ENCODE measurements at regions not wholly inside any gene's neighbourhood (a gene's known extent, or its start where the extent isn't known, plus 50 kb on each side); places are given as distances from the start of the nearest gene placed in this dataset.
"Not testable (repeated sequence)": the region's sequence is repeated elsewhere in the genome, so short reads cannot be mapped to it uniquely, and the experiment has no call there.

DNA sequence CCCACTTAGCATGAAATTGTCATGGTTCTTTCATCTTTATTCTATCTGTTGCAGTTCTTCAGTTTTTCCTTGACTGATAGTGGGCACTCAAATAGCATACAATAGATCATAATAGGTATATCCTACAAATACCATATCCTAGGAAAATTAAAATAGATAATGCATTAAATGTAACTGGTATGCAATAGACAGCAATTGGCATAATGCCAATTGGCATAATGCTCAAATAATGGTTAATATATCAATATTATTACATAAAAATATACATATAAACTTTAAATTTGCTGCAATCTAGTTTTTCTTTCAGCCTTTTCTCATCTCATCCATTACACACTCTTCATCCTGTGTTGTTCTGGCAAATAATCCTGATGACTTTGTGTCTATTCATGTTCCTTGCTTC is 814.6 kb upstream of the TMPRSS15 start:
- no peak for DNase-seq (ENCODE audit: low read depth in 2 of 3, low spot score in 1 of 3)

DNA sequence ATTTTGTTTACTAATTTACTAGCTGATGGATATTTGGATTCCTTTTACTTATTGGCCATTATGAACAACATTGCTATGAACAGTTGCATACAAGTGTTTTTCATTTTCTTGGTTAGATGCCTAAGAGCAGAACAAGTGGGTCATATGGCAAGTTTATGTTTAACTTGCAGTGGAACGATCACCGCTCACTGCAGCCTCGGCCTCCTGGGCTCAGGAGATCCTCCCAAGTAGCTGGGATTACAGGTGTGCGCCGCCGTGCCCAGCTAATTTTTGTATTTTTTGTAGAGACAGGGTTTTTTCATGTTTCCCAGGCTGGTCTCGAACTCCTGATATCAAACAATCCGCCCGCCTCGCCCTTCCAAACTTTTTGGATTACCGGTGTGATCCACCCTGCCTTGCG is 820.5 kb upstream of the TMPRSS15 start:
- DNase-seq (ENCODE audit: low read depth in 2 of 3, low spot score in 1 of 3): no peak

DNA sequence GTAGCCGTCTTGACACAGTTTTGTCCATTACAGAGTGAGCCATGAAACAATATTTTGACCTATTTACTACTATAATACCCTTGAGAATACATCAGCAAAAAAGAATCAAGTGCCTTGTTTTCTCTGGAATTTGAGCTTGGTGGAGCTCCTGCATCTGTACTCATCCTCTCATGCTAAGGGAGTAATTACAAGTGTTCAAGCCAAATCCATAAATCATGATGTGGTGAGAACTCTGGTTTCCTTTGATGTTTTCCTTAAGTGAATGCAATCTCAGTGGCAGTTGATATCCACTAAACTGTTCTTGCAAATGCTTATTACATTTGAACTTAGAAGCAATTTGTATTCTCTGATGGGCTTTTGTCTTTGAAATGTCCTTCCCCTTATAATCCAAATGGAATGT is 824.6 kb upstream of the TMPRSS15 start:
- no peak for DNase-seq (ENCODE audit: low read depth in 2 of 3, low spot score in 1 of 3)

DNA sequence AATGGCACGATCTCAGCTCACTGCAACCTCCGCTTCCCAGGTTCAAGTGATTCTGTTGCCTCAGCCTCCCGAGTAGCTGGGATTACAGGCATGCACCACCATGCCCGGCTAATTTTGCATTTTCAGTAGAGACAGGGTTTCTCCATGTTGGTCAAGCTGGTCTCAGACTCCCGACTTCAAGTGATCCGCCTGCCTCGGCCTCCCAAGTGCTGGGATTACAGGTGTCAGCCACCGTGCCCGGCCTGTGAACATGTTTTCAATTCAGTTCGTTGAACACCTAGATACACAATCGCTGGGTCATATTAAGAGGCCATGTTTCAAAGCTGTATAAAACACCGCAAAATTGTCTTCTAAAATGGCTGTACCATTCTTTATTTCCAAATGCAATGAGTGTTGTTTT is 830.3 kb upstream of the TMPRSS15 start:
- not testable (repeated sequence) for DNase-seq (ENCODE audit: low read depth in 2 of 3, low spot score in 1 of 3)

DNA sequence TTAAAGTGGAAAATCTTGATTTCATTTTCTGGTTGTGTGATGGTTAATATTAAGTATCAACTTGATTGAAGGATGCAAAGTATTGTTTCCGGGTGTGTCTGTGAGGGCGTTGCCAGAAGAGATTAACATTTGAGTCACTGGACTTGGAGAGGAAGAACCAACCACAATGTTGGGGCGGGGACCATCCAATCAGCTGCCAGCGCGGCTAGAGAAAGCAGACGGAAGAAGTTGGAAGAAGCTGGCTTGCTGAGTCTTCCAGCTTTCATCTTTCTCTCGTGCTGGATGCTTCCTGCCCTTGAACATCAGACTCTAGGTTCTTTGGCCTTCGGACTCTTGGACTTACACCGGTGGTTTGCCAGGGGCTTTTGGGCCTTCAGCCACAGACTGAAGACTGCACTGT is 832.6 kb upstream of the TMPRSS15 start:
- no peak for DNase-seq (ENCODE audit: low read depth in 2 of 3, low spot score in 1 of 3)

DNA sequence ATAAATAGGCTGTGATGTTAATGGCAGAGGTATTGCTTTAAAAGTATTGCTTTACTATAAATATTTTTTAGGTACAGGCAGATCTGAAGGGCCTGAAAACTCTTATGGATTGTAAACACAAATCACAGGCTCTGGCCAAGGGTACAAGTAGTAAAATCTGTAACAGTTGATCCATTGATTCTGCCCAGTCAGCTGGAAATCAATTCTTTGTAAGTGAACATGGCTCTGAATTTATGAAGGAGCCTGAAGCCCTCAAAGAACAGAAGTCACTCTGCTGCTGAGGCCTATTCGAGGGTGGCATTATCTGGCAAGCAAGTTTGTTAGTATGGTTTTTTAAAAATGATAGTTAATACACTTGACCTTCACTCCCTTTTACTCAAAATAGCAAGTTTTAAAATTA is 834.0 kb upstream of the TMPRSS15 start:
- DNase-seq (ENCODE audit: low read depth in 2 of 3, low spot score in 1 of 3): no peak

DNA sequence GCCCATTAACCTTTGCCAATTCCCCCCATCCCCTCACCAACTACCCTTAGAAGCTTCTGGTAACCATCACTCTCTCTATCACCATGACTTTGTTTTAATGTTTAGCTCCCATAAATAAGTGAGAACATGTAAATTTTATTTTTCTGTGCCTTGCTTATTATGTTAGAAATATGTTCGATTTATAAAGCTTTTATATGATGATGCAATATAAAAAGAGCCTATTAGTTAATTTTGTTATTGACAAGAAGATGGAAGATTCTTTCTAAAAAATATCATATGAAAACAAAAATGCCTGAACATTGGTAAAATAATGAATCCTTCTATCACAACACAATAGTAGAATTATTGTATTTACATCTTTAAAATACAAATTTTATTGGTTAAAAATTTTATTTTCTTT is 836.1 kb upstream of the TMPRSS15 start:
- no peak for DNase-seq (ENCODE audit: low read depth in 2 of 3, low spot score in 1 of 3)

DNA sequence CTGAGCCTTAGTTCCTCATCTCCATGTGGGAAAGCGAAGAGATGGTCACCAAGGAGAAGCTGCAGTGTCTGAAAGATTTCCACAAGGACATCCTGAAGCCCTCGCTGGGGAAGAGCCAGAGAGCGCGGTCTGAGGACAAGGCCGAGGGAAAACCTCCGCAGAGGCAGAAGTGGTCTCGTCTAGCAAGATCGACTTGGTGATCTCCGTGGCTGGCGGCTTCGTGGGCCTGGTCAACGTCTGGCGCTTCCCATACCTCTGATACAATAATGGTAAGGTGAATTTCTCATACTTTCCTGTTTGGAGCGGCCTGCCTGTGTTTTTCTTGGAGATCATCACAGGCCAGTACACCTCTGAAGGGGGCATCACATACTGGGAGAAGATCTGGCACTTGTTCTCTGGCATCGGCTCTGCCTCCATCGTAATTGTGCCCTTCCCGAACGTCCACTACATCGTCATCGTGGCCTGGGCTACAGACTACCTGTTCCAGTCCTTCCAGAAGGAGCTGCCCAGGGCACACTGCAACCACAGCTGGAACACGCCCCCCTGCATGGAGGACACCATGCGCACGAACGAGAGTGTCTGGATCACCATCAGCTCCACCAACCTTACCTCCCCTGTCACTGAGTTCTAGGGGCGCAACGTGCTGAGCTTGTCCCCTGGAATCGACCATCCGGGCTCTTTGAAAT is 841.1 kb upstream of the TMPRSS15 start:
- no peak for DNase-seq (ENCODE audit: low read depth in 2 of 3, low spot score in 1 of 3)

DNA sequence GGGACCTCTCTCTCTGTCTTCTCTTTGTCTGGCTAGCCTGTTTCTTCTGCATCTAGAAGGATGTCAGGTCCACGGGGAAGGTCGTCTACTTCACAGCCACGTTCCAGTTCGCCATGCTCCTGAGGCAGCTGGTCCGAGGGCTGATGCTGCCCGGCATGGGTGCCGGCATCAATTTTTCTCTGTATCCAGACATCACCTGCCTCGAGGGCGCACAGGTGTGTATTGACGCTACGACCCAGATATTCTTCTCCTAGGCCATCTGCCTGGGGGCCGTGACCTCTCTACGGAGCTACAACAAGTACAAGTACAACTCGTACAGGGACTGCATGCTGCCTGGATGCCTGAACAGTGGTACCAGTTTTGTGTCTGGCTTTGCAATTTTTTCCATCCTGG is 841.6 kb upstream of the TMPRSS15 start:
- no peak for DNase-seq (ENCODE audit: low read depth in 2 of 3, low spot score in 1 of 3)

DNA sequence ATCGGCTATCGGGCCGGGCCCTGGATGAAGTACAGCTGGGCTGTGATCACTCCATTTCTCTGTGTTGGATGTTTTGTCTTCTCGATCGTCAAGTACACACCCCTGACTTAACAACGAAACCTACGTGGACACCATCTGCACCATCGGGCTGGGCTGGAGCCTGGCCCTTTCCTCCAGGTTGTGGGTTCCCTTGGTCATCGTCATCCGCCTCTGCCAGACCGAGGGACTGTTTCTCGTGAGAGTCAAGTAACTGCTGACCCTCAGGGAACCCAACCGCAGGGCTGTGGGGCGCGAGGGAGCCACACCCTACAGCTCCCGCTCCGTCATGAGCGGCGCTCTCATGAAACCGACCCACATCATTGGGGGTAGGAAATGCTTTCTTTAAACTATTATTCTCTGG is 842.4 kb upstream of the TMPRSS15 start:
- no peak for DNase-seq (ENCODE audit: low read depth in 2 of 3, low spot score in 1 of 3)

DNA sequence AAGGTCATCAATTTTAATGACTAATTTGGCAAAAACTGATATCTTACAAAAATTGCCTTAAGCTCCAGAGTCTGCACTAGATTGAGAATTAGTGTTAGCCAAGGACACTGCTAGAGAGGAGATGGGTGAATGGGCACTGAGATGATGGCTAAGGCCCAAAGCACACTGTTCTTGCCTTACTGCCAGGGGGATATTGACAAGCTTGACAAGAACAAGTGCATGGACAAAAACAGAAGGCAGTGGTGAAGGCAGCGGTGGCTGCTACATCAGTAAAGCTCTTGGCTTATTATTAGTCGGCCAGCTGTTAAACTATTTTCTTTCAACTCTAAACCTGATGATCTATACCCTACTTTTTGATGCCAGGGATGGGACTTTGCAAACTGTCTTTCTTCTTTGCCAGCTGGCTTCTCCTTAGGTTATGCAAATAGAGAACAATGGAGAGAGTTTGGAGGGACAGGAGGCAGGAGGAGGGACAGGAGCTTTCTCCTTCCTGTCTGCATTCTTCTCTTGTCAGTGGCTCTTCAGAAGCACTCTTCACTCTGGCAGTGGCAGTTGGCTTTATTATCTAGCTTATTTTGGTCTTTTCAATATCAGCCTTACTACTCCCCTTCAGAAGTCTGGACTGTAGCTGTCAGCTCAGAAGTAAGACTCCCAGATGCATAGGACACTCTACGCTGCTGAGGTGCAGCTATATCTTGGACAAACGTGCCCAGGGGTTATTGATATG is 853.5 kb upstream of the TMPRSS15 start:
- no peak for DNase-seq (ENCODE audit: low read depth in 2 of 3, low spot score in 1 of 3)

DNA sequence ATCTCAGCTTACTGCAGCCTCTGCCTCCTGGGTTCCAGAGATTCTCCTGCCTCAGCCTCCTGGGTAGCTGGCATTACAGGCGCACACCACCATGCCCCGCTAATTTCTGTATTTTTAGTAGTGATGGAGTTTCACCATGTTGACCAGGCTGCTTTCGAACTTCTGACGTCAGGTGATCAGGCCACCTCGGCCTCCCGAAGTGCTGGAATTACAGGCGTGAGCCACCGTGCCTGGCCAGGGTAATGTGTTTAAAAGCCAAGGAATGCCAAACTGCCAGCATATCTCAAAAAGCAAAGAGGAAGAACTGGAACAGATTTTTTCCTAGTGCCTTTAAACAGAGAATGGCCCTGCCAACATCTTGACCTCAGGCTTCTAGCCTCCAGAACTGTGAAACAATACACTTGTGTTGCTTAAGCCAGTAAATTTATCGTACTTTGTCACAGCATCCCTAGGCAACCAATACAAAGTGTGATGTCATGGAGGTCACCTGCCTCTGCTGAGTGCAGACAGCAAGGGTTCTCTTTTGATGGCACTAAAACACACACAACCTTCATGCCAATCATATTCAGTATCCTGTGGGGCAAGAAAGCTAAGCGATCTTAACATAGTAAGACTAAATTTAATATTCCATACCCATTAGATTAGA is 858.3 kb upstream of the TMPRSS15 start:
- DNase-seq (ENCODE audit: low read depth in 2 of 3, low spot score in 1 of 3): no peak

DNA sequence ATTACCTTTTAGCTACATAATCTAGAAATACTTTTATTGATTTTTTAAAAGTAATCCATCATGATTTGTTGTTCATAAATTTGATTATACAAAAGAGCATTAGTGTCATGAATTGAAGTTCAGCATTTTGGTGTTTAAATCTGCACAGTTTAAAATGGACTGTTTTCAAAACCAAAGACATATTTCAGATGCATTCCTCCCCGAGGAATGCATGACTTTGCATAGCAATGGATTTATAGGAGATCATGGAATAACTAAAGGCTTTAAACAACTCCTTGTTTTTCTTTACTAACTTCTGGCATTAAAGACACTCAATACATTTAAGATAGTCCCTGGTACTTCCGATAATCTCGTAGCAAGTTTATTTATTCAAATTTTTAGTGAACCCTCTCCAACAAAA is 863.1 kb upstream of the TMPRSS15 start:
- DNase-seq (ENCODE audit: low read depth in 2 of 3, low spot score in 1 of 3): no peak

DNA sequence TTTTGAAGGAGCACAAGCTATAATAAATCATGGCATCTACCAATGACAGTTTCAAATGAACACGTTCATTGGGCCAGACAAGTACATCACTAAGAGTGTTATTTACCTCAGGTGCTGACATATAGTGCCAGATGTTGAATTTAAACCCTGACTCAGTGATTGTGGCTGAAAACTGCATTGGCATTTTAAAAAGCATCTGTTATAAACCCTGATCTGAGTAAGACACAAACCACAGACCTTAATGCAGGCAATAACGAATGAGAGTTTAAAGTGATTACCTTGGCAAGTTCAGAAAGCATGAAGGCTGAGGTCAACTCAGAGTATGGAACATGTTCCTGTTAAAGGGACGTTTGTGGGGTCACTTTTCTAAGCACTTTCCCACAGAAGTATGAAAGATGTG is 865.1 kb upstream of the TMPRSS15 start:
- DNase-seq (ENCODE audit: low read depth in 2 of 3, low spot score in 1 of 3): no peak

DNA sequence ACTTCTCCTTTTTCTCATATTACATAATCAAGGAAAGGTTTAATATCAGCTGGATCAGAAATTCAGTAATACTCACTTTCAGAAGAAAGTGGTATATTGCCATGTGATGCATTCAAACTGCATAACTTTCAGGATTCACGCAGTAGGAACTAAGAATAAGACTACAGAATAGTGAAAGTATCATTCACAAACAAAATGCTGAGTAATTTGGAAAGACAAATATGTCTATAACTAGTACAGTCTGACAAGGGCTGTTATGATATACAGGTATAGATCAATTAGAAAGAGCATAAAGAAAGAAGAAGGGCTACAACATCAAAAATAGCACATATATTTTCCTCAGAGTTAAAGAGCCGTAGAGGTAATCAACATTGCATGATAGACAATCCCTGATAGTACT is 871.5 kb upstream of the TMPRSS15 start:
- DNase-seq (ENCODE audit: low read depth in 2 of 3, low spot score in 1 of 3): no peak

DNA sequence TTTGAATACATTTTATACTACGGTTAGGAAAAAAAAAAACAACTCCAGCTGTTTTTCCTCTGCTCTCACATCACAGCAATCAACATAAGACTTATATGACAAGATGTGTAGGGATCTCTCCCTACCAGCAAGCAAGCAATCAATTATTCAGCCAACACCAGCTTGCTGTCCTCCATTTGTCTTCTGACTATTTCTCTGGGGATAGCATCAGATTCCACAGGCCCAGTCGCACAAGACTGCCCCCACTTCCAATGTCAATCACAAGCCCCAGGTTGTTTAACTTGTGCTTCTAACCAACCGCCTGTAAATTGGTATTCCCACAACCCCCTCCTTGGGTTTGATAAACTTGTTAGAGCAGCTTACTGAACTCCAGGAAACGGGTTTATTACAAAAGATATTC is 873.1 kb upstream of the TMPRSS15 start:
- no peak for DNase-seq (ENCODE audit: low read depth in 2 of 3, low spot score in 1 of 3)

DNA sequence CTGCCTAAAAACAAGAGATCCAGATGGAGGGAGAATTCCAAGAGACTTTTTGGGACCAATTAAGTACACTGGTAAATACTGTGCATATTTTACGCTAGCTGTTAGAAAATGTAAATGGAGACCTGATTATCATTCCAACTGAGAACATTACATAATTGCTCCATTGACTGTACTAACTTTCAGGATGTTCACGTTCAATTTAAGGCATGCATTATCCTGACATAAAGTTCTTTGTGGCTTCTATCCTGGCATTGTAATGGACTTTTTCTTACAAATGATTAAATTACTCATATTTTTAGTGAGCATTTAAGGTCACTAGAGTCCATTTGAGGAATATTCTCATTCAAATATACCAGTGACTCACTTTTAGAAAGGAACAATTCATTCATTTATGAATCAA is 883.3 kb upstream of the TMPRSS15 start:
- DNase-seq (ENCODE audit: low read depth in 2 of 3, low spot score in 1 of 3): no peak

DNA sequence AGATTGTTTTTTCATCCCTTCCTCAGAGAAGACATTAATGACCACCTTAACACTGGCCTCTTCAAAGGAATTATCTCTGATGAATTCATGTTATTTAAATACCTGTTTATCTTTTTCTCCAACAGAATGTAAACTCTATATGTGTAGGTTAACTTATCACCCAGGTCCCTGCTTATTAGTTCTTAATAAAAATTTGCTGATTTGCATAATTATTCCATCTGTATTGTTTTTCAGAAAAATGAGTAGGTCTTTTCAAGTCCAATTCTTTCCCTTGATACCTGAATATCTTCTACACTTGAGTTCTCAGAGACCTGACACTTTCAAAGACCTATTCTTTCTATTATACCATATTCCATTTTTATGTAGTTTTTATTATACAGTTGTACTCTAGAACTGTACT is 886.7 kb upstream of the TMPRSS15 start:
- DNase-seq (ENCODE audit: low read depth in 2 of 3, low spot score in 1 of 3): no peak

DNA sequence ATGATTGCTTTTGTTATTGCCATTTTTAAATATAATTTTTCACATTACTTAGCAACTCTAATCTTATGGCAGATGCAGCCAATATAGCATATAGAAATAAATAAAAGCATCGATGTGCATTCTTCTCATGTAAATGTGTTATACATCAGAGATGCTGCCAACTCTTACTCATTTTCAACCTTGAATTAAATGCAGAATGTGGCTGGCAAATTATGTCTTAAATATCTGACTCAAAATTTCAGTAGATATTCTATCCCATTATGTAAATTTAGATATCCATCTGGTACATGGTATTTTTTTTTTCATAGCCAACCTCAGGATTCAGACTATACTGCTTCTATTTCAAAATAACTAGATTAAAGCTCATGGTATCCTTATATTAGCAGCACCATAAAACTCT is 916.7 kb upstream of the TMPRSS15 start:
- no peak for DNase-seq (ENCODE audit: low read depth in 2 of 3, low spot score in 1 of 3)

DNA sequence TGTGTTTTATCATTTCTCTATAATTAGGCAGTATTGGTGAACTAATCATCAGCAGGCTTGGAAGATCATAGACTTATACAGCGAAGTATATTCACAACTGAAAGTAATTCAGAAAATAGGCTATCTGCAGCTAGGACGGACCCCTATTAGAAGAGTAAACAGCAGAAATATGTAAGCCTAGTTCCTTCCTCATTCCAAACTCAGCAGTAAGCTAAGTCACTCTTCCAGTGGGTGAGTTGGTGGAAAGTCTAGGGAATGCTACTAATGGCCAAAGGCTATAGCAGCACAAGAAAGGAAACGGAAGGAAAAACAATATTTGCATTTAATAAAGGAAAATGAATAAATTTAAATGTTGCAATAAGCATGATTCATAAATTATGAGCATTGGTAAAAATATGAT is 918.1 kb upstream of the TMPRSS15 start:
- no peak for DNase-seq (ENCODE audit: low read depth in 2 of 3, low spot score in 1 of 3)

DNA sequence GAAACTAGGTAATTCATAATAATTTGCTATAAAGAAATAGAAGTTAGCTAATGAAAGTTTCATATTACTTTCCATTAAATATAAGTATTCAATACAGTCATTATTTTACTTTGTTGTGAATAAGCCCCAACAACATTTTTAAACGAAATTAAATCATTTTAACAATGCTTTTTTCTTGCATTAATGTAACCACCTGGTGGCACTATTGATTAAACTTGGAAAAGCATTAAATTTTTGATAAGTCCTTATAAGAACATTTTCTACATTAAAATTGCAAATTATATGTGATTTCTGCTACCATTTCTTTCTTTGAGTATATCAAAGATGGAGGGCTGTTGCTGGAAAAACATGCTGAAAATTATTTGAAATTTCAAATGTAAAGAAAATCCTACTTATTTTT is 918.8 kb upstream of the TMPRSS15 start:
- no peak for DNase-seq (ENCODE audit: low read depth in 2 of 3, low spot score in 1 of 3)

DNA sequence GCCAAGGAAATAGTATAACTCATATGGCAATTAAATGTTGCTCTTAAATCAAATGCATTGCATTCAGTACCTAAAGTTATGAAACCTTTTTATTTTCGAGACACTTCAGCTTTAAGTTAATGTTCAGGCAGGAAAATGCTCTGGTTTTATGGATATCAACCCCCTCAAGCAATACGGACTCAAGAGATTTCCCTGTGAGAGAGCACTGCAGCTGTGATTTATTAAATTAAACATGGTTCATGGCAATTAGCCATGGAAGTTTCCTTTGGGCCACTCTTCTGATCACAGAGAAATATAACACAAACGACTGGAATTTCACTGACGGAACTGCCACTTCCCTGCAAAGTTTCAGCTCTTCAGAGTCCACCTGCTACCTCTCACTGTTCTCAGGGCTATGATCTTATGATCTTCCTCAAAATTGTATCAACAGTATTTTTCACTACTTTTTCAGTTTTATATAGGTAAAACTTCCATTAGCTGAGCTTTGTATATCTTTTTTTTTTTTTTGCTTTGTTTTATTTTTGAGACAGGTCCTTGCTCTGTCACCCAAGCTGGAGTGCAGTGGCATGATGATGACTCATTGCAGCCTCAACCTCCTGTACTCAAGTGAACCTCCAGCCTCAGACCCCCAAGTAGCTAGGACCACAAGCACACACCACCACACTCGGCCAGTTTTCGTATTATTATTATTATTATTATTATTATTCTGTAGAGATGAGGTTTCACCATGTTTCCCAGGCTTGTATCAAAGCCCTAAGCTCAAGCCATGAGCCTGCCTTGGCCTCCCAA is 923.1 kb upstream of the TMPRSS15 start:
- DNase-seq (ENCODE audit: low read depth in 2 of 3, low spot score in 1 of 3): no peak
